ENCODE measurements at regions not wholly inside any gene's neighbourhood (a gene's known extent, or its start where the extent isn't known, plus 50 kb on each side); places are given as distances from the start of the nearest gene placed in this dataset.

DNA sequence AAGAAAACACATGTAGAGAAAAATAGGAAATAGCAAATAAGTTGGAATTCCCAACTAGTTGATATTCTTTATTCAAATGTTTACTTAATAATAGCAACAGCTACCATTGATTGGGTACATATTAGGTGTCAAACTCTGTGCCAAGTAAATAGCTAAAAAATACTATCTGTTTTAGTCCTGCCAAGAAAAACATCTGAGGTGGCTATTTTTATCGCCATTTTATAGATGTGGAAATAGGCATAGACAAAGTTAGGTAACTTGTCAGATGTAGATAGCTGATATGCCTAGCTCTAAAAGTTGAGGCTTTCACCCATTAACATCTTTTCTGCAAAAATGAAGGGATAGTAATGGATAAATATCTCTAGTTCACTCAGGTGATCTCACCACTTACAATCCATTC is 549.2 kb upstream of the ID4 start:
- TF ChIP-seq MEIS2 (IDR thresholded peaks at IDR 0.05; ENCODE audit: partially characterized antibody) (no peak), MAZ (CRISPR knock-in tag; conservative IDR thresholded peaks at IDR 0.05 in 1 of 2, IDR thresholded peaks at IDR 0.05 in 1 of 2) (no peak), MYC (IDR thresholded peaks at IDR 0.05; ENCODE audit: low read depth, low read length) (no peak), MYC (CRISPR knock-in tag; IDR thresholded peaks at IDR 0.05; ENCODE audit: borderline replicate concordance, low read depth) (no peak), EHMT2 (IDR thresholded peaks at IDR 0.05) (no peak)
- TF ChIP-seq, protein P1, sequence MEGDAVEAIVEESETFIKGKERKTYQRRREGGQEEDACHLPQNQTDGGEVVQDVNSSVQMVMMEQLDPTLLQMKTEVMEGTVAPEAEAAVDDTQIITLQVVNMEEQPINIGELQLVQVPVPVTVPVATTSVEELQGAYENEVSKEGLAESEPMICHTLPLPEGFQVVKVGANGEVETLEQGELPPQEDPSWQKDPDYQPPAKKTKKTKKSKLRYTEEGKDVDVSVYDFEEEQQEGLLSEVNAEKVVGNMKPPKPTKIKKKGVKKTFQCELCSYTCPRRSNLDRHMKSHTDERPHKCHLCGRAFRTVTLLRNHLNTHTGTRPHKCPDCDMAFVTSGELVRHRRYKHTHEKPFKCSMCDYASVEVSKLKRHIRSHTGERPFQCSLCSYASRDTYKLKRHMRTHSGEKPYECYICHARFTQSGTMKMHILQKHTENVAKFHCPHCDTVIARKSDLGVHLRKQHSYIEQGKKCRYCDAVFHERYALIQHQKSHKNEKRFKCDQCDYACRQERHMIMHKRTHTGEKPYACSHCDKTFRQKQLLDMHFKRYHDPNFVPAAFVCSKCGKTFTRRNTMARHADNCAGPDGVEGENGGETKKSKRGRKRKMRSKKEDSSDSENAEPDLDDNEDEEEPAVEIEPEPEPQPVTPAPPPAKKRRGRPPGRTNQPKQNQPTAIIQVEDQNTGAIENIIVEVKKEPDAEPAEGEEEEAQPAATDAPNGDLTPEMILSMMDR (IDR thresholded peaks at IDR 0.05 in 2 of 3, conservative IDR thresholded peaks at IDR 0.05 in 1 of 3; ENCODE audit: insufficient read depth in 2 of 3, low read depth in 1 of 3, low read length in 3 of 3) = no peak
